CD4-positive, alpha-beta T cell (primary cell): ENCODE measurements at regions not wholly inside any gene's neighbourhood (a gene's known extent, or its start where the extent isn't known, plus 50 kb on each side); places are given as distances from the start of the nearest gene placed in this dataset.

ENCODE experiments used
- ATAC-seq: fragments of 200-7000 bp; cut with Tn5 transposase; one replicate; pipeline ENCODE4 v1.10.0; 2022; ENCODE audit warnings: mild to moderate bottlenecking; ENCODE audit not compliant: poor library complexity
- CTCF ChIA-PET: fragments of 350-600 bp; sonication (Branson Sonifier 250); formaldehyde crosslinking; loops from one replicate; lab custom pipeline; 2021; ENCODE audit warnings: antibody characterized with exemption, inconsistent platforms; lab: Charles Lee
- POLR2A ChIA-PET: fragments of 350-600 bp; sonication (Branson Sonifier 250); formaldehyde crosslinking; loops from one replicate; lab custom pipeline; 2021; ENCODE audit warnings: antibody characterized with exemption, inconsistent platforms; lab: Charles Lee
- DNase-seq, 14 experiments: peaks; one replicate each; pipeline ENCODE4 v3.0.0-alpha.2; 2013 to 2020; ENCODE audit warnings: mixed read lengths in 2 of 14
- H3K27ac ChIP-seq, 2 donors: one replicate each; pipeline versions ENCODE4 v1.5.1 to v1.7.0; 2013; ENCODE audit warnings: low read length in 2 of 2, low read depth in 1 of 2, mild to moderate bottlenecking in 1 of 2
- H3K27me3 ChIP-seq, 2 experiments: 1 replicate in 1 of 2; 2 replicates in 1 of 2; pipeline versions ENCODE4 v1.6.1 to v1.7.0; 2013; ENCODE audit warnings: low read length in 2 of 2, control low read depth in 1 of 2, mild to moderate bottlenecking in 1 of 2, moderate library complexity in 1 of 2; ENCODE audit not compliant: insufficient read depth in 2 of 2, control insufficient read depth in 1 of 2
- H3K36me3 ChIP-seq: one replicate; pipeline ENCODE4 v1.6.1; 2013; ENCODE audit warnings: low read length, control low read depth; ENCODE audit not compliant: insufficient read depth
- H3K4me1 ChIP-seq: one replicate; pipeline ENCODE4 v1.6.1; 2013; ENCODE audit warnings: low read length, control low read depth; ENCODE audit not compliant: insufficient read depth
- H3K4me3 ChIP-seq: one replicate; pipeline ENCODE4 v1.5.1; 2013; ENCODE audit warnings: mild to moderate bottlenecking, low read length, moderate library complexity
- H3K9me3 ChIP-seq, 2 experiments: 1 replicate in 1 of 2; 2 replicates in 1 of 2; pipeline versions ENCODE4 v1.6.1 to v1.7.0; 2013; ENCODE audit warnings: low read length in 2 of 2, mild to moderate bottlenecking in 2 of 2, control low read depth in 1 of 2, moderate library complexity in 1 of 2; ENCODE audit not compliant: control insufficient read depth in 1 of 2, insufficient read depth in 1 of 2
- H3K27ac Mint-ChIP-seq: one replicate; pipeline ENCODE4 v1.8.0; 2020; ENCODE audit warnings: mixed read lengths
- H3K27me3 Mint-ChIP-seq: one replicate; pipeline ENCODE4 v1.8.0; 2021; ENCODE audit warnings: mixed read lengths
- H3K36me3 Mint-ChIP-seq: one replicate; pipeline ENCODE4 v1.8.0; 2021; ENCODE audit warnings: low read depth, mixed read lengths
- H3K4me1 Mint-ChIP-seq: one replicate; pipeline ENCODE4 v1.8.0; 2021; ENCODE audit warnings: low read depth, mixed read lengths
- H3K4me3 Mint-ChIP-seq: one replicate; pipeline ENCODE4 v1.8.0; 2020; ENCODE audit warnings: mild to moderate bottlenecking, mixed read lengths
- H3K9me3 Mint-ChIP-seq: one replicate; pipeline ENCODE4 v1.8.0; 2020; ENCODE audit warnings: mixed read lengths
- intact Hi-C, 2 experiments: fragments of 100-400 bp; cut with DNase I in 1 of 2; cut with micrococcal nuclease in 1 of 2; formaldehyde crosslinking; loops; one replicate each; pipeline versions ENCODE4 v1.15.1 to v1.9.0; 2023 to 2025; cut with DNase I, micrococcal nuclease
- TF ChIP-seq, protein P1 (sequence below): fragments of 200-600 bp; IDR thresholded peaks from one replicate; pipeline ENCODE4 v1.8.0; 2022; ENCODE audit warnings: antibody characterized with exemption, mild to moderate bottlenecking

DNA sequence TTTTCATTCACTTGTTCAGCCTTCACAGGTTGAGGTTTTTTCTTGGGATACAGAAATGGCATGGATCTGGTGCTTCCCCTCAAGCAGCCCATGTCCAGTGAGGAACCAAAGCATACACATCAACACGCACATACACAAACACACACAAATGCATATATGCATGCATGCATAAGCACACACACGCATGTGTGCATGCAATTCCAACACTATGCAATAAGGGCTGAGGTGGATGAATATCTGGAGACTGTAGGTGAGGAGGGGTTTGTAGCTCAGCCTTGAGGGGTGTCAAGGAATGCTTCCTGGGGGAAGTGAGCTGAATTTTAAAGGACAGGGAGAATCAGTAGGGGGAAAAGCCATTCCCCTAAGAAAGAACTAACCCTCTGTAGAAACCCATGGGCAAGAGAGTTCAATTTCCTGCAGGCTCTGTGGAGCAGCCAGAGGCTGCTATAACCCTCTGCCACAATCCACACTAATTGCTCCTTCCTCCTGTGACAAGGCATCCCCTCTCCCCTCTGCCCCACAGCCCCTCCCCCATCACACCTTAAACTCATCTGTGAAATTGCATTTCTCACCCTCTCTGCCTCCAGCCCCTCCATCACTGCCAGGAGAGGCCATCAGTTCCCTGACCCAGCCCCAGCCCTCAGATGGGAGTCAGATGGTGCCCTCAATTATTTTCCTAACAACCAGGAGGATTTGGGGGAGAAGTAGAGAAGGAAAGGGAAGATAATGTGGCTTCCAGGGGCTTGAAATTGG is 316.4 kb downstream of the RPS24 start:
- Mint-ChIP-seq H3K9me3 (no peaks in the 10 kb centered on the region), H3K27ac (no peak overlapping the region), H3K4me1 (no peaks in the 10 kb centered on the region), H3K36me3 (no peaks in the 10 kb centered on the region), H3K27me3 (peaks cover 20% of the 10 kb centered on the region), H3K4me3 (no peak overlapping the region)
- no peaks in the 10 kb centered on the region for H3K9me3 ChIP-seq
- ChIA-PET CTCF (no interaction called here), POLR2A (no interaction called here)
- ATAC-seq (no peak), DNase-seq (peak in 1 of 14 experiments; percentile 2)
- intact Hi-C loops, result no loop called here
- H3K36me3 ChIP-seq, result no peaks in the 10 kb centered on the region
- H3K27me3 ChIP-seq, result no peaks in the 10 kb centered on the region
- H3K4me1 ChIP-seq, result no peaks in the 10 kb centered on the region
- TF ChIP-seq, protein P1, sequence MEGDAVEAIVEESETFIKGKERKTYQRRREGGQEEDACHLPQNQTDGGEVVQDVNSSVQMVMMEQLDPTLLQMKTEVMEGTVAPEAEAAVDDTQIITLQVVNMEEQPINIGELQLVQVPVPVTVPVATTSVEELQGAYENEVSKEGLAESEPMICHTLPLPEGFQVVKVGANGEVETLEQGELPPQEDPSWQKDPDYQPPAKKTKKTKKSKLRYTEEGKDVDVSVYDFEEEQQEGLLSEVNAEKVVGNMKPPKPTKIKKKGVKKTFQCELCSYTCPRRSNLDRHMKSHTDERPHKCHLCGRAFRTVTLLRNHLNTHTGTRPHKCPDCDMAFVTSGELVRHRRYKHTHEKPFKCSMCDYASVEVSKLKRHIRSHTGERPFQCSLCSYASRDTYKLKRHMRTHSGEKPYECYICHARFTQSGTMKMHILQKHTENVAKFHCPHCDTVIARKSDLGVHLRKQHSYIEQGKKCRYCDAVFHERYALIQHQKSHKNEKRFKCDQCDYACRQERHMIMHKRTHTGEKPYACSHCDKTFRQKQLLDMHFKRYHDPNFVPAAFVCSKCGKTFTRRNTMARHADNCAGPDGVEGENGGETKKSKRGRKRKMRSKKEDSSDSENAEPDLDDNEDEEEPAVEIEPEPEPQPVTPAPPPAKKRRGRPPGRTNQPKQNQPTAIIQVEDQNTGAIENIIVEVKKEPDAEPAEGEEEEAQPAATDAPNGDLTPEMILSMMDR, result no peak
- no peak overlapping the region for H3K27ac ChIP-seq
- H3K4me3 ChIP-seq, result no peak overlapping the region

DNA sequence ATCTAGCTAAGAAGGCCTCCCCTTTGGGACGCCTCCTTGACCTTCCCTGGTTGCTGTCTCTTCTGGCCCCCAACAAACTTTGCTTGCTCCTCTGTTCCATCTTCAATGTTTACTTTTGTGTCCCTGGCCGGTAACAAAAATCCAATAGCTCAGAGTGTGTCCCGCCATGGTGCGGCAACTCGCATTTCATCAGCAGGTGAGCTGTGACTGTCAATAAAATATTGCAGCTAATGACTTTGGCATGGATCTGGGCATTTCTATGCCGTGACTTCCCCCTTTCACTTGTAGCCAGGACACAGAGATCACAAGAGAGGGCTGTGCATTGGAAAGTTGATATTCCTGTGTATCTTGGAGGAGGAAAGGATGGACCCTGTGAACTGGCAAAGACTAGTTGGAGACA is 317.6 kb downstream of the RPS24 start:
- ChIA-PET CTCF (no interaction called here), POLR2A (no interaction called here)
- H3K9me3 Mint-ChIP-seq, result no peaks in the 10 kb centered on the region
- no peaks in the 10 kb centered on the region for H3K36me3 Mint-ChIP-seq
- H3K27ac ChIP-seq, result no peak overlapping the region
- H3K4me1 ChIP-seq, result no peaks in the 10 kb centered on the region
- H3K4me3 Mint-ChIP-seq, result no peak overlapping the region
- H3K27me3 ChIP-seq, result no peaks in the 10 kb centered on the region
- DNase-seq (no peak), ATAC-seq (no peak)
- H3K4me1 Mint-ChIP-seq, result no peaks in the 10 kb centered on the region
- H3K9me3 ChIP-seq, result no peaks in the 10 kb centered on the region
- intact Hi-C loops, result no loop called here
- no peak overlapping the region for H3K4me3 ChIP-seq
- peaks cover 20% of the 10 kb centered on the region for H3K27me3 Mint-ChIP-seq
- H3K36me3 ChIP-seq, result no peaks in the 10 kb centered on the region
- TF ChIP-seq, protein P1, result no peak
- H3K27ac Mint-ChIP-seq, result no peak overlapping the region

DNA sequence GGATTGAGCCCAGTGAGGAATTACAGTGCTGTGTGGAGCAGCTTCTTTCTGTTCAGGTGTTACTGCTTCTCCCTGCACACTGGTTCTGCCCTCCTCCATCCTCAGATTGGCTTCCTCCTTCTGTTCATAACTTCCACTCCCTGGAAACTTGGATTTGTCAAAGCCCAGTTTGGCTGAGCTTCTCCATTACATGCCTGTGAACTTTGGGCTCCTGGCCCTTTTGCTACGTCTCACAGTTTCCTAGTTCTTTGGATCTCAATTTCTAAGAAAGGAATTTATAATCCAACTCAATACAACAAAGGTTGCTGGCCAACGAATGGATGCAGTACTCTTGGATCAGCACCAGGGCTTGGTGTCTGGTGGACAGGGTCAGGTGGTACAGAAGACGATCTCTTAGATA is 318.1 kb downstream of the RPS24 start:
- ATAC-seq (no peak), DNase-seq (no peak)
- Histone ChIP-seq H3K27me3 (no peaks in the 10 kb centered on the region), H3K27ac (no peak overlapping the region), H3K4me3 (no peak overlapping the region), H3K4me1 (no peaks in the 10 kb centered on the region), H3K9me3 (no peaks in the 10 kb centered on the region), H3K36me3 (no peaks in the 10 kb centered on the region)
- Mint-ChIP-seq H3K27me3 (peaks cover 20% of the 10 kb centered on the region), H3K4me3 (no peak overlapping the region), H3K27ac (no peak overlapping the region), H3K4me1 (no peaks in the 10 kb centered on the region), H3K9me3 (no peaks in the 10 kb centered on the region), H3K36me3 (no peaks in the 10 kb centered on the region)
- intact Hi-C loops, result no loop called here
- ChIA-PET CTCF (no interaction called here), POLR2A (no interaction called here)
- TF ChIP-seq, protein P1, result no peak
